OCI-LY3 (cell line): ENCODE measurements at regions not wholly inside any gene's neighbourhood (a gene's known extent, or its start where the extent isn't known, plus 50 kb on each side); places are given as distances from the start of the nearest gene placed in this dataset.

ENCODE experiments used
- H2AFZ ChIP-seq: fragments of 200-600, 300-600 bp; shearing (Covaris generic); 2 replicates; pipeline ENCODE4 v1.6.0; 2014; ENCODE audit warnings: antibody characterized with exemption, low read depth, low read length
- H3K27ac ChIP-seq: fragments of 200-600, 300-600 bp; sonication (generic); 2 replicates; pipeline ENCODE4 v1.5.1; 2014; ENCODE audit warnings: mild to moderate bottlenecking, low read length, moderate library complexity, mixed read lengths
- H3K27me3 ChIP-seq: fragments of 200-600, 300-600 bp; sonication (generic); 2 replicates; pipeline ENCODE4 v1.6.1; 2014; ENCODE audit warnings: low read depth, low read length, mixed read lengths
- H3K36me3 ChIP-seq: fragments of 200-600, 300-600 bp; sonication (generic); replicated peaks from 2 replicates; pipeline ENCODE3; 2014; ENCODE audit warnings: low read depth, low read length, mixed read lengths
- H3K4me1 ChIP-seq: fragments of 300-600, 200-600 bp; sonication (generic); 2 replicates; pipeline ENCODE4 v1.6.1; 2014; ENCODE audit warnings: low read length, mixed read lengths
- H3K4me2 ChIP-seq: fragments of 200-600, 300-600 bp; sonication (generic); 2 replicates; pipeline ENCODE4 v1.6.1; 2014; ENCODE audit warnings: low read length, mixed read lengths
- H3K4me3 ChIP-seq: fragments of 300-600, 200-600 bp; sonication (generic); 2 replicates; pipeline ENCODE4 v1.5.1; 2014; ENCODE audit warnings: antibody characterized with exemption, mild to moderate bottlenecking, low read length, moderate library complexity
- H3K79me2 ChIP-seq: fragments of 300-600, 200-600 bp; shearing (Covaris generic); 2 replicates; pipeline ENCODE4 v1.6.1; 2014; ENCODE audit warnings: mild to moderate bottlenecking, low read length, mixed read lengths
- H3K9ac ChIP-seq: fragments of 300-600, 200-600 bp; shearing (Covaris generic); 2 replicates; pipeline ENCODE4 v1.6.0; 2014; ENCODE audit warnings: mild to moderate bottlenecking, low read length, moderate library complexity
- H3K9me3 ChIP-seq: fragments of 200-600, 300-600 bp; shearing (Covaris generic); 2 replicates; pipeline ENCODE4 v1.6.1; 2014; ENCODE audit warnings: low read length, mixed read lengths; ENCODE audit not compliant: insufficient read depth
- H4K20me1 ChIP-seq: fragments of 200-600, 300-600 bp; sonication (generic); 2 replicates; pipeline ENCODE4 v1.6.1; 2016; ENCODE audit warnings: low read length, mixed read lengths; ENCODE audit not compliant: insufficient read depth
- CTCF ChIP-seq: fragments of 200-600, 300-600 bp; sonication (generic); IDR thresholded peaks from 2 replicates; pipeline ENCODE4 v1.5.1; 2014; ENCODE audit warnings: antibody characterized with exemption, low read length, low read depth
- EZH2phosphoT487 ChIP-seq: fragments of 200-600 bp; shearing (Covaris generic); IDR thresholded peaks from 2 replicates; pipeline ENCODE4 v1.6.1; 2018; ENCODE audit warnings: antibody characterized with exemption, mixed run types, low read depth

- TF ChIP-seq CTCF = no peak
- no peak for TF ChIP-seq EZH2phosphoT487
- Histone ChIP-seq H3K27me3 (no peaks in the 10 kb centered on the region), H3K27ac (no peak overlapping the region), H2AFZ (no peak overlapping the region), H3K4me3 (no peak overlapping the region), H3K9me3 (no peaks in the 10 kb centered on the region), H3K79me2 (no peaks in the 10 kb centered on the region), H3K4me2 (no peak overlapping the region), H3K9ac (no peak overlapping the region), H4K20me1 (no peaks in the 10 kb centered on the region), H3K4me1 (no peaks in the 10 kb centered on the region), H3K36me3 (no peaks in the 10 kb centered on the region)
These were observed 667.9 kb upstream of the SGO1 start for GRCh38 chr3:20853890-20854289.

GRCh38 chr3:20852712-20853111 lies 666.7 kb upstream of the SGO1 start:
- Histone ChIP-seq H3K79me2 (no peaks in the 10 kb centered on the region), H3K36me3 (no peaks in the 10 kb centered on the region), H3K27me3 (no peaks in the 10 kb centered on the region), H4K20me1 (no peaks in the 10 kb centered on the region), H3K4me3 (no peak overlapping the region), H3K4me1 (no peaks in the 10 kb centered on the region), H2AFZ (no peak overlapping the region), H3K9ac (no peak overlapping the region), H3K4me2 (no peak overlapping the region), H3K27ac (no peak overlapping the region), H3K9me3 (no peaks in the 10 kb centered on the region)
- TF ChIP-seq CTCF (no peak), EZH2phosphoT487 (no peak)

GRCh38 chr3:20849975-20850374 lies 664.0 kb upstream of the SGO1 start:
- Histone ChIP-seq H3K27ac (no peak overlapping the region), H3K36me3 (no peaks in the 10 kb centered on the region), H3K79me2 (no peaks in the 10 kb centered on the region), H3K27me3 (no peaks in the 10 kb centered on the region), H3K4me2 (no peak overlapping the region), H3K4me3 (no peak overlapping the region), H3K9me3 (no peaks in the 10 kb centered on the region), H3K9ac (no peak overlapping the region), H3K4me1 (no peaks in the 10 kb centered on the region), H2AFZ (no peak overlapping the region), H4K20me1 (no peaks in the 10 kb centered on the region)
- TF ChIP-seq CTCF = no peak
- no peak for TF ChIP-seq EZH2phosphoT487

- no peak overlapping the region for H2AFZ ChIP-seq
- H3K27ac ChIP-seq = no peak overlapping the region
- no peak overlapping the region for H3K4me2 ChIP-seq
- no peaks in the 10 kb centered on the region for H3K9me3 ChIP-seq
- H3K4me1 ChIP-seq = no peaks in the 10 kb centered on the region
- no peaks in the 10 kb centered on the region for H3K36me3 ChIP-seq
- no peak overlapping the region for H3K9ac ChIP-seq
- H4K20me1 ChIP-seq = no peaks in the 10 kb centered on the region
- H3K4me3 ChIP-seq = no peak overlapping the region
- H3K27me3 ChIP-seq = no peaks in the 10 kb centered on the region
- no peak for TF ChIP-seq CTCF
- no peak for TF ChIP-seq EZH2phosphoT487
- no peaks in the 10 kb centered on the region for H3K79me2 ChIP-seq
These were observed 660.8 kb upstream of the SGO1 start for GRCh38 chr3:20846832-20847231.
